ENCODE measurements at regions not wholly inside any gene's neighbourhood (a gene's known extent, or its start where the extent isn't known, plus 50 kb on each side); places are given as distances from the start of the nearest gene placed in this dataset.
A peak's percentile ranks its signal among the peaks of the same experiment; 100 is the strongest.

GRCh38 chr18:21996351-21996826 lies 173.0 kb upstream of the GATA6 start:
- no peak for DNase-seq (ENCODE audit: low read depth)

- DNase-seq (ENCODE audit: low read depth), result peak; percentile 26
Measured at GRCh38 chr18:21997207-21998143, 171.9 kb upstream of the GATA6 start.

- DNase-seq (ENCODE audit: low read depth), result no peak
Measured at GRCh38 chr18:21998486-21998885, 170.9 kb upstream of the GATA6 start.

GRCh38 chr18:22001912-22002487 lies 167.4 kb upstream of the GATA6 start:
- no peak for DNase-seq (ENCODE audit: low read depth)

GRCh38 chr18:22005191-22005841 lies 164.1 kb upstream of the GATA6 start:
- no peak for DNase-seq (ENCODE audit: low read depth)

- DNase-seq (ENCODE audit: low read depth), result no peak
Measured at GRCh38 chr18:22006458-22006857, 162.9 kb upstream of the GATA6 start.

GRCh38 chr18:22009242-22009641 lies 160.1 kb upstream of the GATA6 start:
- no peak for DNase-seq (ENCODE audit: low read depth)

GRCh38 chr18:22013993-22014392 lies 155.4 kb upstream of the GATA6 start:
- no peak for DNase-seq (ENCODE audit: low read depth)

GRCh38 chr18:22015156-22015555 lies 154.2 kb upstream of the GATA6 start:
- DNase-seq (ENCODE audit: low read depth), result no peak

GRCh38 chr18:22018366-22018765 lies 151.0 kb upstream of the GATA6 start:
- no peak for DNase-seq (ENCODE audit: low read depth)

GRCh38 chr18:22019193-22019592 lies 150.2 kb upstream of the GATA6 start:
- DNase-seq (ENCODE audit: low read depth), result no peak

GRCh38 chr18:22020127-22020866 lies 149.1 kb upstream of the GATA6 start:
- no peak for DNase-seq (ENCODE audit: low read depth)

- DNase-seq (ENCODE audit: low read depth), result no peak
Measured at GRCh38 chr18:22020867-22021370, 148.5 kb upstream of the GATA6 start.

GRCh38 chr18:22021701-22022100 lies 147.7 kb upstream of the GATA6 start:
- DNase-seq (ENCODE audit: low read depth), result no peak

- no peak for DNase-seq (ENCODE audit: low read depth)
Measured at GRCh38 chr18:22024924-22025323, 144.5 kb upstream of the GATA6 start.

- no peak for DNase-seq (ENCODE audit: low read depth)
Measured at GRCh38 chr18:22026362-22026761, 143.0 kb upstream of the GATA6 start.

GRCh38 chr18:22026889-22027288 lies 142.5 kb upstream of the GATA6 start:
- no peak for DNase-seq (ENCODE audit: low read depth)

- DNase-seq (ENCODE audit: low read depth), result no peak
Measured at GRCh38 chr18:22031611-22032010, 137.8 kb upstream of the GATA6 start.

- peak; percentile 32 for DNase-seq (ENCODE audit: low read depth)
Measured at GRCh38 chr18:22032392-22032961, 136.9 kb upstream of the GATA6 start.

- DNase-seq (ENCODE audit: low read depth), result no peak
Measured at GRCh38 chr18:22033085-22033484, 136.3 kb upstream of the GATA6 start.

- DNase-seq (ENCODE audit: low read depth), result no peak
Measured at GRCh38 chr18:22034276-22034675, 135.1 kb upstream of the GATA6 start.

Measured in LHCN-M2 (cell line).